ENCODE measurements at regions not wholly inside any gene's neighbourhood (a gene's known extent, or its start where the extent isn't known, plus 50 kb on each side); places are given as distances from the start of the nearest gene placed in this dataset.
"Not testable (repeated sequence)": the region's sequence is repeated elsewhere in the genome, so short reads cannot be mapped to it uniquely, and the experiment has no call there.

GRCh38 chr12:4191642-4192041, 81.9 kb upstream of the CCND2 start:
- DNase-seq (ENCODE audit: low spot score) (no peak), ATAC-seq (ENCODE audit: insufficient number of reproducible peaks, low FRiP score, low read depth) (no peak)
- Histone ChIP-seq H3K4me3 (no peak overlapping the region), H3K4me1 (ENCODE audit: control insufficient read depth in 1 of 2, low read depth in 2 of 2) (no peaks in the 10 kb centered on the region), H3K9me3 (no peaks in the 10 kb centered on the region), H3K27me3 (replicated peaks; ENCODE audit: insufficient read depth) (no peaks in the 10 kb centered on the region), H3K36me3 (no peaks in the 10 kb centered on the region), H3K27ac (no peak overlapping the region)
- TF ChIP-seq CTCF (IDR thresholded peaks at IDR 0.05) = no peak

DNA sequence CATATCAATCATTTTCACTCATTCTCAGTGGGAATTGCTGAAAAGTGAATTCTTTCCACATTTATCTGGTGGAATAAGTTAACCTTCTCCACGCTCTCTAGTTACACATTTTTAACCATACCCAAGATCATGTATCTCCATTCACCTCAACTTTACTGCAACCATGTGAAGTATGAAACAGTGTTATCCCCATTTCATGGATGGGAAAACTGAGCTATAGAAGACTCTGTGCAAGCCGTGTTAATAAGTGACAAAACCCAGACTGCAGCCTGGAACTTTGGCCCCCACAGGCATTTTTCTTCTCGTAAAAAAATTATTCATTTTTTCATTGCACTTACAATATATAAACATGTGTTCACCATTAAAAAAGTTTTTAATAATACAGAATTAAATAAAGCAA, 82.4 kb upstream of the CCND2 start:
- no peaks in the 10 kb centered on the region for H3K9me3 ChIP-seq
- no peak for DNase-seq (ENCODE audit: low spot score)
- TF ChIP-seq CTCF (IDR thresholded peaks at IDR 0.05) = no peak
- no peaks in the 10 kb centered on the region for H3K27me3 ChIP-seq (replicated peaks; ENCODE audit: insufficient read depth)
- no peak overlapping the region for H3K27ac ChIP-seq
- no peaks in the 10 kb centered on the region for H3K36me3 ChIP-seq
- ATAC-seq (ENCODE audit: insufficient number of reproducible peaks, low FRiP score, low read depth) = no peak
- no peak overlapping the region for H3K4me3 ChIP-seq
- no peaks in the 10 kb centered on the region for H3K4me1 ChIP-seq (ENCODE audit: control insufficient read depth in 1 of 2, low read depth in 2 of 2)

- Histone ChIP-seq H3K4me1 (ENCODE audit: control insufficient read depth in 1 of 2, low read depth in 2 of 2) (no peaks in the 10 kb centered on the region), H3K27me3 (replicated peaks; ENCODE audit: insufficient read depth) (no peaks in the 10 kb centered on the region), H3K27ac (no peak overlapping the region), H3K36me3 (no peaks in the 10 kb centered on the region), H3K4me3 (no peak overlapping the region), H3K9me3 (no peaks in the 10 kb centered on the region)
- ATAC-seq (ENCODE audit: insufficient number of reproducible peaks, low FRiP score, low read depth) = no peak
- no peak for TF ChIP-seq CTCF (IDR thresholded peaks at IDR 0.05)
- no peak for DNase-seq (ENCODE audit: low spot score)
These were observed 83.0 kb upstream of the CCND2 start for GRCh38 chr12:4190366-4191063.

GRCh38 chr12:4189721-4190120, 83.8 kb upstream of the CCND2 start:
- H3K36me3 ChIP-seq = no peaks in the 10 kb centered on the region
- no peak overlapping the region for H3K27ac ChIP-seq
- no peak overlapping the region for H3K4me3 ChIP-seq
- H3K27me3 ChIP-seq (replicated peaks; ENCODE audit: insufficient read depth) = no peaks in the 10 kb centered on the region
- H3K9me3 ChIP-seq = no peaks in the 10 kb centered on the region
- no peaks in the 10 kb centered on the region for H3K4me1 ChIP-seq (ENCODE audit: control insufficient read depth in 1 of 2, low read depth in 2 of 2)
- ATAC-seq (ENCODE audit: insufficient number of reproducible peaks, low FRiP score, low read depth) (no peak), DNase-seq (ENCODE audit: low spot score) (no peak)
- TF ChIP-seq CTCF (IDR thresholded peaks at IDR 0.05) = no peak

GRCh38 chr12:4187916-4188315, 85.6 kb upstream of the CCND2 start:
- Histone ChIP-seq H3K36me3 (no peaks in the 10 kb centered on the region), H3K4me1 (ENCODE audit: control insufficient read depth in 1 of 2, low read depth in 2 of 2) (no peaks in the 10 kb centered on the region), H3K4me3 (no peak overlapping the region), H3K27me3 (replicated peaks; ENCODE audit: insufficient read depth) (no peaks in the 10 kb centered on the region), H3K9me3 (no peaks in the 10 kb centered on the region), H3K27ac (no peak overlapping the region)
- no peak for ATAC-seq (ENCODE audit: insufficient number of reproducible peaks, low FRiP score, low read depth)
- DNase-seq (ENCODE audit: low spot score) = no peak
- TF ChIP-seq CTCF (IDR thresholded peaks at IDR 0.05) = no peak

GRCh38 chr12:4187315-4187714, 86.2 kb upstream of the CCND2 start:
- ATAC-seq (ENCODE audit: insufficient number of reproducible peaks, low FRiP score, low read depth); DNase-seq (ENCODE audit: low spot score); H3K27me3 ChIP-seq (replicated peaks; ENCODE audit: insufficient read depth); H3K36me3 ChIP-seq; H3K9me3 ChIP-seq; H3K4me3 ChIP-seq; H3K27ac ChIP-seq; H3K4me1 ChIP-seq (ENCODE audit: control insufficient read depth in 1 of 2, low read depth in 2 of 2): not testable (repeated sequence)
